Neural crest cell (in vitro differentiated cells): ENCODE measurements at regions not wholly inside any gene's neighbourhood (a gene's known extent, or its start where the extent isn't known, plus 50 kb on each side); places are given as distances from the start of the nearest gene placed in this dataset.

ENCODE experiments used
- DNase-seq: peaks from one replicate; pipeline ENCODE4 v3.0.0; 2021; ENCODE audit warnings: low read depth, mixed read lengths, low spot score
- H3K27ac Mint-ChIP-seq: one replicate; pipeline ENCODE4 v1.8.0; 2021; ENCODE audit warnings: mild to moderate bottlenecking, mixed read lengths; ENCODE audit not compliant: unreplicated experiment
- H3K27me3 Mint-ChIP-seq: 2 replicates; pipeline ENCODE4 v1.8.0; 2021; ENCODE audit warnings: low read depth, mild to moderate bottlenecking, mixed read lengths
- H3K36me3 Mint-ChIP-seq: 2 replicates; pipeline ENCODE4 v1.8.0; 2021; ENCODE audit warnings: low read depth, mild to moderate bottlenecking, mixed read lengths
- H3K4me1 Mint-ChIP-seq: 2 replicates; pipeline ENCODE4 v1.8.0; 2021; ENCODE audit warnings: mixed read lengths
- H3K4me3 Mint-ChIP-seq: one replicate; pipeline ENCODE4 v1.8.0; 2021; ENCODE audit warnings: mild to moderate bottlenecking, mixed read lengths
- H3K9me3 Mint-ChIP-seq: 2 replicates; pipeline ENCODE4 v1.8.0; 2021; ENCODE audit warnings: mixed read lengths
- TF ChIP-seq, protein P1 (sequence below): fragments of 200-600 bp; sonication (generic); conservative IDR thresholded peaks from 2 replicates; pipeline ENCODE4 v1.5.0; 2021; ENCODE audit warnings: antibody characterized with exemption, mild to moderate bottlenecking

DNA sequence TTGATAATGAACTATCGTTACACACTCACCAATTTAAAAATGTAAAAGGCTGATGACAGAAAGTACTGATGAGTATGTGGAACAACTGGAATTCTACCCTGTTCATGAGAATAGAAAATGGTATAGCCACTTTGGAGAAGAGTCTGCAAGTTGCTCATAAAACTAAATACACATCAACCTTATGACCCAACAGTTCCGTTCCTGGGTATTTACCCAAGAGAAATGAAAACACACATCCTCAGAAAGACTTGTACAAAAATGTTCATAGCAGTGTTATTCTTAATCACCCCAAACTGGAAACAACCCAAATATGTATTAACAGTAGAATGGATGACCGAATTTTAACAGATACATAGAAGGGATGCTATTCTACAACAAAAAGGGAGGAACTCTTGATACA lies 145.7 kb upstream of the LRFN2 start:
- Mint-ChIP-seq H3K27ac (no peak overlapping the region), H3K4me1 (peaks cover 12% of the 10 kb centered on the region), H3K4me3 (no peak overlapping the region), H3K9me3 (no peaks in the 10 kb centered on the region), H3K27me3 (no peaks in the 10 kb centered on the region), H3K36me3 (no peaks in the 10 kb centered on the region)
- TF ChIP-seq, protein P1, sequence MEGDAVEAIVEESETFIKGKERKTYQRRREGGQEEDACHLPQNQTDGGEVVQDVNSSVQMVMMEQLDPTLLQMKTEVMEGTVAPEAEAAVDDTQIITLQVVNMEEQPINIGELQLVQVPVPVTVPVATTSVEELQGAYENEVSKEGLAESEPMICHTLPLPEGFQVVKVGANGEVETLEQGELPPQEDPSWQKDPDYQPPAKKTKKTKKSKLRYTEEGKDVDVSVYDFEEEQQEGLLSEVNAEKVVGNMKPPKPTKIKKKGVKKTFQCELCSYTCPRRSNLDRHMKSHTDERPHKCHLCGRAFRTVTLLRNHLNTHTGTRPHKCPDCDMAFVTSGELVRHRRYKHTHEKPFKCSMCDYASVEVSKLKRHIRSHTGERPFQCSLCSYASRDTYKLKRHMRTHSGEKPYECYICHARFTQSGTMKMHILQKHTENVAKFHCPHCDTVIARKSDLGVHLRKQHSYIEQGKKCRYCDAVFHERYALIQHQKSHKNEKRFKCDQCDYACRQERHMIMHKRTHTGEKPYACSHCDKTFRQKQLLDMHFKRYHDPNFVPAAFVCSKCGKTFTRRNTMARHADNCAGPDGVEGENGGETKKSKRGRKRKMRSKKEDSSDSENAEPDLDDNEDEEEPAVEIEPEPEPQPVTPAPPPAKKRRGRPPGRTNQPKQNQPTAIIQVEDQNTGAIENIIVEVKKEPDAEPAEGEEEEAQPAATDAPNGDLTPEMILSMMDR: no peak
- no peak for DNase-seq

DNA sequence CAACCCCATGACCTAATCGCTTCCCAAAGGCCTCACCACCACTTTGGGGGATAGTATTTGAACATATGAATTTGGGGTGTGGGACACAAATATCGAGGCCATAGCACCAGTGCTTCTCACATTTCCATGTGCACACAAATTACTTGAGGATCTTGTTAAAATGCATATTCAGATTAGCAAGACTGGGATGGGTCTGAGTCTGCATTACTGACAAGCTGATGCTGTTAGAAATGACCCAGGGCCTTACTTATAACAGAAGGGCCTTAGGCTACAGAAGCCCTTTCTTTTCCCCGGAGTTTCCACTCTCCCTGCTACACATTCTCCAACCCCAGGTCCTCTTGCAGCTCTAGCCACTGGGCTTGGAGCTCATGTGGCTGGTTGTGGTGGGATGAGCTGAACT lies 141.5 kb upstream of the LRFN2 start:
- H3K36me3 Mint-ChIP-seq: no peaks in the 10 kb centered on the region
- H3K27ac Mint-ChIP-seq: no peak overlapping the region
- no peak overlapping the region for H3K4me3 Mint-ChIP-seq
- peaks cover 10% of the 10 kb centered on the region for H3K4me1 Mint-ChIP-seq
- H3K9me3 Mint-ChIP-seq: no peaks in the 10 kb centered on the region
- DNase-seq: no peak
- no peaks in the 10 kb centered on the region for H3K27me3 Mint-ChIP-seq
- TF ChIP-seq, protein P1: no peak

DNA sequence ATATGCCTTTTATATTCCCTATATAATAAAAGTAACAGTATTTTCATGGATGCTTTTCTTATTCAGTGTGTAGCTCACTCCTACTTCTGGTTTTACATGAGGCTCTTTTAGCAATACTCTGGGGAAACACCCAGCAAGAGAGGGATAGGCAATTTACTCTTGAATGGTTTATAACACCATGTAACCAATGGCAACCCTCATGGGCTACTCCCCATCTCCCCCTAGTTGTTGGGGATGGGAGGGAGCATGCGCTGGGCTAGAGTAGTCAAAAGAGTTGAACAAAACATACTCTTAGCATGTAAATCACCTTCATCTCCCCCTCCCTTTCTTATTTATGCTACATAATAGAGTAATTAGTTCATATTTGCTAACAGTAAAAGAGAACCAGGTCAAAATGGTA lies 140.1 kb upstream of the LRFN2 start:
- Mint-ChIP-seq H3K4me3 (no peak overlapping the region), H3K27ac (no peak overlapping the region), H3K4me1 (peaks cover 21% of the 10 kb centered on the region), H3K27me3 (no peaks in the 10 kb centered on the region), H3K9me3 (no peaks in the 10 kb centered on the region), H3K36me3 (no peaks in the 10 kb centered on the region)
- no peak for DNase-seq
- TF ChIP-seq, protein P1: no peak

DNA sequence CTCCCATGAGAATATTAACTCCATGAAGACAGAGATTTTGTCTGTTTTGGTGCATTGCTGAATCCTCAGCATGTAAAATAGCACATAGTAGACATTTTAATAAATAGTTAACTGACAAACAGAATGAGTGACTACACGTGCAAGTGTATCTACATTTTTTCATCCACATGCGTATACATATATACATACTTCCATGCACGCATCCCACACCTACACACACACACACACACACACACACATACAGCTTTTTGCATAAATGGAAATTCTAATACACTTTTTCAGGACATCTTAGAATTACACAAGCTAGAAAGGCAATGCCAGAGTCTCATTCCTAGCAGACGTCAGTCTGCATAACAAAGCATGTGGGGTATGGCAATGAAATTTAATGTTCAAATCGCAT lies 139.7 kb upstream of the LRFN2 start:
- no peaks in the 10 kb centered on the region for H3K9me3 Mint-ChIP-seq
- no peak for DNase-seq
- no peaks in the 10 kb centered on the region for H3K27me3 Mint-ChIP-seq
- H3K36me3 Mint-ChIP-seq: no peaks in the 10 kb centered on the region
- no peak overlapping the region for H3K4me3 Mint-ChIP-seq
- no peak overlapping the region for H3K27ac Mint-ChIP-seq
- peaks cover 25% of the 10 kb centered on the region for H3K4me1 Mint-ChIP-seq
- TF ChIP-seq, protein P1: no peak

DNA sequence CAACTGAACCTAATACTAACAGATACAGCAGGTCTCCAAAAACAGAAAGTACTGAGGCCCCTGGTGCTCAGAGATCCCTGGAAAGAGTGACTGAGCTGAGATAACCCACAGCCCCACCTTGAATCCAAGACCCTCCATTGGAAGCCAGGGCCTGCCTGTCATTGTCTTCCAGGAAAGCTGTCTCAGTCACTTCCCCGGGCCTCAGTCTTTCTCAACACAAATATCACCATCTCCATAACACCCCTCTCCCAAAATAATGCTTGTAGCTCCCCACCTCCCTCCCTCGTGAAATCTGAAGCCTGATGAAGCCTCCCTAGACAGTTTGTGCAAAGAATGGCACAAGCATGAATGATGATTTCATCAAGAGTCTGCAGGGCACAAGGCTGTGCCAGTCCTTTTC lies 138.2 kb upstream of the LRFN2 start:
- no peaks in the 10 kb centered on the region for H3K36me3 Mint-ChIP-seq
- DNase-seq: no peak
- no peaks in the 10 kb centered on the region for H3K9me3 Mint-ChIP-seq
- no peak overlapping the region for H3K27ac Mint-ChIP-seq
- TF ChIP-seq, protein P1: no peak
- no peak overlapping the region for H3K4me3 Mint-ChIP-seq
- no peaks in the 10 kb centered on the region for H3K27me3 Mint-ChIP-seq
- peaks cover 40% of the 10 kb centered on the region for H3K4me1 Mint-ChIP-seq

DNA sequence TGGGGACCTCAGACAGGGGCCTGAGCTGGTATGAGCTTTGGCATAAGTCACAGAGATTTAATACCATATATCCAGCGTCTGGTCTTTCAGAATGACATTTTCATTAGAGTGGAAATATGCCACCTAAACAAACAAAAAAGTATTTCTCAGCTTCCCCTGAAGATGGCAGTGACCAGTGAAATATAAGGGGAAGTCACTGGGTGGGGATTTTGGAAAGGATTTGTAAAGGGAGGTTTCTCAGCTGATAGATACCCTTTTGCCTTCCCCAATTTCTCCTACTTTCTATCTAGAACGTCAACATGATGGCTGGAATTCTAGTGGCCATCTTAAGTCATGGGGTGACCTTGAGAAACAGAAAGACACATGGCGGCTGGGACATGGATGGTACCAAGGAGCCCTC lies 137.7 kb upstream of the LRFN2 start:
- H3K36me3 Mint-ChIP-seq: no peaks in the 10 kb centered on the region
- H3K27ac Mint-ChIP-seq: no peak overlapping the region
- H3K27me3 Mint-ChIP-seq: no peaks in the 10 kb centered on the region
- no peaks in the 10 kb centered on the region for H3K9me3 Mint-ChIP-seq
- TF ChIP-seq, protein P1: no peak
- no peak overlapping the region for H3K4me3 Mint-ChIP-seq
- no peak for DNase-seq
- H3K4me1 Mint-ChIP-seq: peaks cover 45% of the 10 kb centered on the region
